ENCODE measurements at regions not wholly inside any gene's neighbourhood (a gene's known extent, or its start where the extent isn't known, plus 50 kb on each side); places are given as distances from the start of the nearest gene placed in this dataset.

GRCh38 chr12:123069436-123070266 is 81.2 kb downstream of the PITPNM2 start:
- no peaks in the 10 kb centered on the region for H3K27me3 ChIP-seq (ENCODE audit: control insufficient read depth in 2 of 2, insufficient read depth in 2 of 2, low read length in 2 of 2)
- H3K36me3 ChIP-seq (replicated peaks in 1 of 2; ENCODE audit: control insufficient read depth in 1 of 2, insufficient read depth in 2 of 2, low read length in 2 of 2), result no peaks in the 10 kb centered on the region
- intact Hi-C loops (cut with micrococcal nuclease), result no loop called here
- no peaks in the 10 kb centered on the region for H3K9me3 ChIP-seq (replicated peaks in 1 of 2; ENCODE audit: control insufficient read depth in 1 of 2, insufficient read depth in 1 of 2, low read length in 2 of 2)
- H3K4me3 Mint-ChIP-seq, result no peak overlapping the region
- no peak overlapping the region for H3K4me2 ChIP-seq (replicated peaks; ENCODE audit: extremely low read depth, low read length, poor library complexity, severe bottlenecking)
- no peak overlapping the region for H3K9ac ChIP-seq (ENCODE audit: insufficient read depth, low read length, poor library complexity, severe bottlenecking)
- H3K27ac ChIP-seq (ENCODE audit: low read depth in 1 of 2, low read length in 2 of 2), result no peak overlapping the region
- peaks cover 0 to 2% of the 10 kb centered on the region in 2 donors for H3K36me3 Mint-ChIP-seq
- H3K4me1 Mint-ChIP-seq, result peaks cover 29% of the 10 kb centered on the region
- H3K9me3 Mint-ChIP-seq, result no peaks in the 10 kb centered on the region
- H3K4me3 ChIP-seq (replicated peaks in 1 of 3; ENCODE audit: low read depth in 2 of 3, low read length in 3 of 3), result no peak overlapping the region
- no peak for DNase-seq
- H3K27ac Mint-ChIP-seq, result no peak overlapping the region
- peaks cover 21 to 23% of the 10 kb centered on the region in 2 donors for H3K4me1 ChIP-seq (ENCODE audit: control insufficient read depth in 1 of 2, insufficient read depth in 2 of 2, low read length in 2 of 2)
- H4K20me1 ChIP-seq (ENCODE audit: insufficient read depth, low read length), result no peaks in the 10 kb centered on the region
- H3K79me2 ChIP-seq (ENCODE audit: insufficient read depth, low read length), result no peaks in the 10 kb centered on the region
- no peak overlapping the region for H2AFZ ChIP-seq (ENCODE audit: insufficient read depth, low read depth, low read length, poor library complexity, severe bottlenecking)
- no peaks in the 10 kb centered on the region for H3K27me3 Mint-ChIP-seq (ENCODE audit: low read depth in 3 of 3)
- TF ChIP-seq, protein P1, sequence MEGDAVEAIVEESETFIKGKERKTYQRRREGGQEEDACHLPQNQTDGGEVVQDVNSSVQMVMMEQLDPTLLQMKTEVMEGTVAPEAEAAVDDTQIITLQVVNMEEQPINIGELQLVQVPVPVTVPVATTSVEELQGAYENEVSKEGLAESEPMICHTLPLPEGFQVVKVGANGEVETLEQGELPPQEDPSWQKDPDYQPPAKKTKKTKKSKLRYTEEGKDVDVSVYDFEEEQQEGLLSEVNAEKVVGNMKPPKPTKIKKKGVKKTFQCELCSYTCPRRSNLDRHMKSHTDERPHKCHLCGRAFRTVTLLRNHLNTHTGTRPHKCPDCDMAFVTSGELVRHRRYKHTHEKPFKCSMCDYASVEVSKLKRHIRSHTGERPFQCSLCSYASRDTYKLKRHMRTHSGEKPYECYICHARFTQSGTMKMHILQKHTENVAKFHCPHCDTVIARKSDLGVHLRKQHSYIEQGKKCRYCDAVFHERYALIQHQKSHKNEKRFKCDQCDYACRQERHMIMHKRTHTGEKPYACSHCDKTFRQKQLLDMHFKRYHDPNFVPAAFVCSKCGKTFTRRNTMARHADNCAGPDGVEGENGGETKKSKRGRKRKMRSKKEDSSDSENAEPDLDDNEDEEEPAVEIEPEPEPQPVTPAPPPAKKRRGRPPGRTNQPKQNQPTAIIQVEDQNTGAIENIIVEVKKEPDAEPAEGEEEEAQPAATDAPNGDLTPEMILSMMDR (IDR thresholded peaks at IDR 0.05), result no peak
- 85% methylated on average over 9 of the region's 12 CpGs for WGBS (ENCODE audit: insufficient coverage)

GRCh38 chr12:123067654-123068053 is 83.2 kb downstream of the PITPNM2 start:
- Histone ChIP-seq H3K27ac (ENCODE audit: low read depth in 1 of 2, low read length in 2 of 2) (no peak overlapping the region), H3K4me3 (replicated peaks in 1 of 3; ENCODE audit: low read depth in 2 of 3, low read length in 3 of 3) (no peak overlapping the region), H3K36me3 (replicated peaks in 1 of 2; ENCODE audit: control insufficient read depth in 1 of 2, insufficient read depth in 2 of 2, low read length in 2 of 2) (no peaks in the 10 kb centered on the region), H3K4me1 (ENCODE audit: control insufficient read depth in 1 of 2, insufficient read depth in 2 of 2, low read length in 2 of 2) (peaks cover 41 to 43% of the 10 kb centered on the region in 2 donors), H2AFZ (ENCODE audit: insufficient read depth, low read depth, low read length, poor library complexity, severe bottlenecking) (peak overlapping the region; percentile 36), H3K9ac (ENCODE audit: insufficient read depth, low read length, poor library complexity, severe bottlenecking) (no peak overlapping the region), H4K20me1 (ENCODE audit: insufficient read depth, low read length) (no peaks in the 10 kb centered on the region), H3K4me2 (replicated peaks; ENCODE audit: extremely low read depth, low read length, poor library complexity, severe bottlenecking) (no peak overlapping the region), H3K27me3 (ENCODE audit: control insufficient read depth in 2 of 2, insufficient read depth in 2 of 2, low read length in 2 of 2) (no peaks in the 10 kb centered on the region), H3K79me2 (ENCODE audit: insufficient read depth, low read length) (no peaks in the 10 kb centered on the region), H3K9me3 (replicated peaks in 1 of 2; ENCODE audit: control insufficient read depth in 1 of 2, insufficient read depth in 1 of 2, low read length in 2 of 2) (no peaks in the 10 kb centered on the region)
- peaks cover 0 to 2% (median 0%) of the 10 kb centered on the region in 7 donors for H3K9me3 Mint-ChIP-seq
- peak; percentile 30 to 45 (median 43) for DNase-seq
- H3K4me3 Mint-ChIP-seq, result no peak overlapping the region
- intact Hi-C loops (cut with micrococcal nuclease), result no loop called here
- peaks cover 0 to 2% of the 10 kb centered on the region in 2 donors for H3K36me3 Mint-ChIP-seq
- peaks cover 49% of the 10 kb centered on the region for H3K4me1 Mint-ChIP-seq
- WGBS (ENCODE audit: insufficient coverage), result 25% methylated on average over 5 of the region's 5 CpGs
- TF ChIP-seq, protein P1 (IDR thresholded peaks at IDR 0.05), result no peak
- peak overlapping the region in 3 of 7 donors; percentile 28 to 89 (median 86) for H3K27ac Mint-ChIP-seq
- H3K27me3 Mint-ChIP-seq (ENCODE audit: low read depth in 3 of 3), result peaks cover 0 to 1% (median 0%) of the 10 kb centered on the region in 3 donors
